Esophagus squamous epithelium (tissue), 5 donors: ENCODE measurements at regions not wholly inside any gene's neighbourhood (a gene's known extent, or its start where the extent isn't known, plus 50 kb on each side); places are given as distances from the start of the nearest gene placed in this dataset.

Source experiments
- DNase-seq: peaks from one replicate; lab custom pipeline; 2025; lab: John Stamatoyannopoulos, UW
- H3K27ac ChIP-seq, 4 donors: fragments of 200-600 bp; sonication (generic); one replicate each; pipeline ENCODE4 v1.5.1; 2016 to 2019; ENCODE audit warnings: mild to moderate bottlenecking in 1 of 4
- H3K27me3 ChIP-seq, 4 donors: fragments of 200-600 bp; sonication (generic); 1 replicate in 3 of 4; 2 replicates in 1 of 4; pipeline versions ENCODE4 v1.5.1 to v1.6.0; 2017 to 2021; ENCODE audit warnings: antibody characterized with exemption in 1 of 4
- H3K36me3 ChIP-seq, 3 donors: fragments of 200-600 bp; sonication (generic); one replicate each; pipeline ENCODE4 v1.5.1; 2016 to 2019
- H3K4me1 ChIP-seq, 3 donors: fragments of 200-600 bp; sonication (generic); one replicate each; pipeline ENCODE4 v1.5.1; 2017 to 2019
- H3K4me3 ChIP-seq, 4 donors: fragments of 200-600 bp; sonication (generic); 1 replicate in 3 of 4; 2 replicates in 1 of 4; pipeline ENCODE4 v1.5.1; 2016 to 2019; ENCODE audit warnings: mild to moderate bottlenecking in 2 of 4, moderate library complexity in 1 of 4
- H3K9me3 ChIP-seq, 3 donors: fragments of 200-600 bp; sonication (generic); one replicate each; pipeline ENCODE4 v1.5.1; 2016 to 2019
- POLR2A ChIP-seq, 4 donors: fragments of 450-650 bp; IDR thresholded peaks; one replicate each; pipeline ENCODE4 v1.6.1; 2017; ENCODE audit warnings: antibody characterized with exemption in 4 of 4, mild to moderate bottlenecking in 4 of 4, moderate library complexity in 3 of 4
- WGBS, 2 donors: methylation state at CpG; one replicate each; pipeline ENCODE4 v1.1.5; 2018; 5-methylcytosine and 5-hydroxymethylcytosine counted together
- intact Hi-C: fragments of 100-400 bp; cut with DNase I; formaldehyde crosslinking; loops from one replicate; pipeline ENCODE4 v1.15.0; 2022
- TF ChIP-seq, protein P1 (sequence below), 6 experiments: fragments of 450-650 bp in 4 of 6; fragments of 200-600 bp in 2 of 6; sonication (generic) in 2 of 6; IDR thresholded peaks; one replicate each; pipeline ENCODE4 v1.5.1; 2016 to 2019; ENCODE audit warnings: antibody characterized with exemption in 6 of 6, mild to moderate bottlenecking in 4 of 6, moderate library complexity in 4 of 6
- donor health status: DM: yes; HTN: yes; CAD: no.

DNA sequence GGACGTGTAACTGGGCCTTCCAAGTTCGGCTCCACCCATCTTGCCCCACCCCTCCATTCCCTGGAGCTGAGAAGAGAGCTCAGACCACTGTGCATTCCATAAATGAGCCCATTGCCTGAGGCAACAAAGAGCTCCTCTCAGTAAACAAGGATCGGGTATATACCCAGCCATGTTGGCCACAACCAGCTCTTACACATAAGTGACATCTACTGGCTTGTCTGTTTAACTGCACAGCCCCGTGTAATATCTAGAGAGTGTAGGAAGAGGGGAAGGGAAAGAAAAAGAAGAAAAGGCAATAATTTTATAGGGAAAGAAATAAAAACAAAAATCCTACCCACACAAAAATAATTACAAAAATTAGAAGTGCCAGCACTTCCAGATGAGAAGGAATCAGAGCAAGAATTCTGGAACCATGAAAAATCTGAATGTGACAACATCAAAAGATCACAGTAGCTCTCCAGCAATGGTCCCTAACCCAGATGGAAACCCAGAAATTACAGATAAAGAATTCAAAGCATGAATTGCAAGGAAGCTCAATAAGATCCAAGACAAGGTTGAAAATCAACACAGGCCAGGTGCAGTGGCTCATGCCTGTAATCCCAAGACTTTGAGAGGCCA is 308.1 kb downstream of the RPAP3 start:
- intact Hi-C loops: loop anchor here (10.0 kb wide), 1 partner anchor 363 kb away; no protein-coding TSS in a partner anchor

DNA sequence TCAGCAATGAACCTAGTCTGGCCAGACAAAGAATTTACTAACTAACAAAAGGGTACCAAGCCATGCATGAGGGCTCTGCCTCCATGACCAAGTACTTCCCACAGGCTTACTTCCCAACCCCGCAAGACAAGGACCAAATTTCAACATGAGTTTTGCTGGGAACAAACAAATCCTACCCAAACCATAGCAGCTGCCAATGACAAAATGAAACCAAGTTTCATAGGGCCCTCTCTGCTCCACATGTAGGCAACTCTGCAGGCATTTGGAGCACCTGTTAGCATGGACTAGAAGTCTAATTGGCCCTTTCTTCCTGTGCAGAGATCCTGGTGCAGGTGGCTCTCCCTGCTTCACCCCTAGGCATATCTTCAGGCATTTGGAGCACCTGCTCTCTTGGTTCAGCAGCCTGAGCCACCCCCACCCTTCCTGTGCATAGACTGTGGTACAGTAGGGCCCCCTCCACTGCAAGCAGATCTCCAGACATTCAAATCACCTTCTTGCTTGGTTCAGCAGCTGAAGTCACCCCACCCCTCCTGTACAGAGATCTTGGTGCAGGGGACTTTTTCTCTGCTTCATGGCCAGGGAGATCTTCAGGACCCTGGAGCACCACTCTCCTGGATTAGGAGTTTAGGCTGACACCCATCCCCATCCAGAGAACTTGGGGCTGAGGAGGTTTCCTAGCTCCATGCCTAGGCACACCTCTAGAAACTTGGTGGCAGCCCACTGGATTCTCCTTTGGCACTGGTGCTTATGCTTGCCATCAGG is 308.7 kb downstream of the RPAP3 start:
- 67 to 100% methylated on average over 1 of the region's 1 CpG for WGBS, 2 donors
- intact Hi-C loops: loop anchor here (10.0 kb wide), 1 partner anchor 362 kb away; no protein-coding TSS in a partner anchor
- Histone ChIP-seq H3K27me3 (no peaks in the 10 kb centered on the region), H3K27ac (no peak overlapping the region), H3K4me1 (peaks cover 0 to 14% (median 9%) of the 10 kb centered on the region in 3 donors), H3K36me3 (no peaks in the 10 kb centered on the region), H3K9me3 (peaks cover 0 to 7% (median 0%) of the 10 kb centered on the region in 3 donors), H3K4me3 (no peak overlapping the region)
- DNase-seq: no peak
- TF ChIP-seq, protein P1, sequence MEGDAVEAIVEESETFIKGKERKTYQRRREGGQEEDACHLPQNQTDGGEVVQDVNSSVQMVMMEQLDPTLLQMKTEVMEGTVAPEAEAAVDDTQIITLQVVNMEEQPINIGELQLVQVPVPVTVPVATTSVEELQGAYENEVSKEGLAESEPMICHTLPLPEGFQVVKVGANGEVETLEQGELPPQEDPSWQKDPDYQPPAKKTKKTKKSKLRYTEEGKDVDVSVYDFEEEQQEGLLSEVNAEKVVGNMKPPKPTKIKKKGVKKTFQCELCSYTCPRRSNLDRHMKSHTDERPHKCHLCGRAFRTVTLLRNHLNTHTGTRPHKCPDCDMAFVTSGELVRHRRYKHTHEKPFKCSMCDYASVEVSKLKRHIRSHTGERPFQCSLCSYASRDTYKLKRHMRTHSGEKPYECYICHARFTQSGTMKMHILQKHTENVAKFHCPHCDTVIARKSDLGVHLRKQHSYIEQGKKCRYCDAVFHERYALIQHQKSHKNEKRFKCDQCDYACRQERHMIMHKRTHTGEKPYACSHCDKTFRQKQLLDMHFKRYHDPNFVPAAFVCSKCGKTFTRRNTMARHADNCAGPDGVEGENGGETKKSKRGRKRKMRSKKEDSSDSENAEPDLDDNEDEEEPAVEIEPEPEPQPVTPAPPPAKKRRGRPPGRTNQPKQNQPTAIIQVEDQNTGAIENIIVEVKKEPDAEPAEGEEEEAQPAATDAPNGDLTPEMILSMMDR (IDR thresholded peaks at IDR 0.05): no peak
- TF ChIP-seq POLR2A (IDR thresholded peaks at IDR 0.05): no peak

More for the DNA sequence above, 308.1 kb downstream of the RPAP3 start:
- H3K27ac ChIP-seq: no peak overlapping the region
- H3K4me3 ChIP-seq: no peak overlapping the region
- no peak for DNase-seq
- H3K36me3 ChIP-seq: no peaks in the 10 kb centered on the region
- H3K4me1 ChIP-seq: peaks cover 0 to 7% (median 7%) of the 10 kb centered on the region in 3 donors
- H3K27me3 ChIP-seq: no peaks in the 10 kb centered on the region
- 48 to 60% methylated on average over 4 of the region's 4 CpGs for WGBS, 2 donors
- H3K9me3 ChIP-seq: peaks cover 0 to 7% (median 0%) of the 10 kb centered on the region in 3 donors
- TF ChIP-seq POLR2A (IDR thresholded peaks at IDR 0.05): no peak
- TF ChIP-seq, protein P1 (IDR thresholded peaks at IDR 0.05): peak; percentile 23 to 72 (median 41)

DNA sequence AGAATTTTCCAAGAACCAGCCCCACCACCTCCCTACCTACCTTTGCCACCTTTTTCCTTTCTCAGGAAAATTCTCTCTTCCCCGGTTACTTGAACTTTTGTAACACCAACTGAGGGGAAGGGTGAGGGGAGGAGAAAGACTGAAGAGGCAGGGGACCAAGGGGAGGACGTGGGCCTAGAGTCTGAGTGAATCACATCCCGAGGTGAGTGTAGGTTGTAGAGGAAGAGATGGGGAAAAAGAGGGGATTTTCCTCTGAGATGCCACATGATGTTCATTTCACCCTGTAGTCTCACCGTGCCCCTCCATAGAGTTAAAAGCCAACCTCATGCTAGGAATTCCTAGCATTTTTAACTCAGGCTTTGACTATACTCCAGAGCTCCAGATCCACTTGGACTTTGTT is 311.8 kb downstream of the RPAP3 start:
- H3K9me3 ChIP-seq: peaks cover 0 to 7% (median 0%) of the 10 kb centered on the region in 3 donors
- intact Hi-C loops: loop anchor here (10.0 kb wide), 1 partner anchor 359 kb away; no protein-coding TSS in a partner anchor
- H3K4me1 ChIP-seq: peaks cover 0 to 16% (median 9%) of the 10 kb centered on the region in 3 donors
- no peak for TF ChIP-seq POLR2A (IDR thresholded peaks at IDR 0.05)
- TF ChIP-seq, protein P1 (IDR thresholded peaks at IDR 0.05): no peak
- H3K27me3 ChIP-seq: no peaks in the 10 kb centered on the region
- no peak for DNase-seq
- H3K36me3 ChIP-seq: no peaks in the 10 kb centered on the region
- no peak overlapping the region for H3K4me3 ChIP-seq
- H3K27ac ChIP-seq: no peak overlapping the region
- WGBS, 2 donors: 50 to 75% methylated on average over 4 of the region's 4 CpGs

DNA sequence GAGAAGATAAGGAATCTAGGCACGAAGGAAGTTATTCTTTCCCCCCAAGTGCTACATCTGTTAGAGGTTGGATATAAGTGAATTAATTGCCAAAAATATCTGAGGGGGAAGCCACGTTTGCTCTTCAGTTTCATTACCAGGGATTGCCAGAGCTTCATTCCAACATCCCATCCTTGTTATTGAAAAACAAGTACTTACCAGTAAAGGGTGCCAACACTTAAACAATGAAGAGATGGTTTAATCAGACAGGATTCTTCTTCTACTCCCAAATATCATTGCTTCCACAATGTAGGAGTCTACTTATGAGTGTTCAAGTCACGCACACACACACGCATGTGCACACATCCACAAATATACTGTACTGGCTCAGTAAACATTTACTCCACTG is 312.4 kb downstream of the RPAP3 start:
- Histone ChIP-seq H3K27me3 (no peaks in the 10 kb centered on the region), H3K4me3 (peak overlapping the region in 1 of 4 donors; percentile 6), H3K4me1 (peaks cover 0 to 16% (median 9%) of the 10 kb centered on the region in 3 donors), H3K9me3 (peaks cover 0 to 7% (median 0%) of the 10 kb centered on the region in 3 donors), H3K27ac (peak overlapping the region in 1 of 4 donors; percentile 1), H3K36me3 (no peaks in the 10 kb centered on the region)
- 43 to 44% methylated on average over 4 of the region's 4 CpGs for WGBS, 2 donors
- TF ChIP-seq POLR2A (IDR thresholded peaks at IDR 0.05): no peak
- TF ChIP-seq, protein P1 (IDR thresholded peaks at IDR 0.05): no peak
- no peak for DNase-seq
- intact Hi-C loops: loop anchor here (10.0 kb wide), 1 partner anchor 359 kb away; no protein-coding TSS in a partner anchor

DNA sequence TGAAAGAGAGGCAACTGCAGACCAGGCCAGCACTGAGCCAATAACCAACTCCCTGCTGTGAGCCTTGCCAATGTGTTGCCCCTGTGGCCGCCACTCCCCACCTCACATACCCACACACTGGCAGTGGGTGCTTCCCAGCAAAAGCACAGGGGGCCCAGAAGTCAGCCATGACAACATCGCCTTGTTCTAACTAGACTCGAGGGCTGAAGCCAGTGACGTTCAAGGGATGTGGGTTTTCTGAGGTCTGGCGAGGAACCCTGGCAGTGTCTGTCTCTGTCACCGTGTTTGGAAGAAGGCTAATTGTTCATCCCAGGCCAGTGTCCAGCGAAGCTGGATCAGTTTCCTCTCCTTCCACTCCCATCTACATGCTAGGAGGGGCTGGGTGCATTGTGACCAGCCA is 311.8 kb upstream of the AMIGO2 start:
- peaks cover 0 to 16% (median 9%) of the 10 kb centered on the region in 3 donors for H3K4me1 ChIP-seq
- no peak overlapping the region for H3K27ac ChIP-seq
- H3K27me3 ChIP-seq: no peaks in the 10 kb centered on the region
- DNase-seq: no peak
- intact Hi-C loops: loop anchor here (10.0 kb wide), 1 partner anchor 357 kb away; no protein-coding TSS in a partner anchor
- no peaks in the 10 kb centered on the region for H3K36me3 ChIP-seq
- 76 to 86% methylated on average over 2 of the region's 7 CpGs for WGBS, 2 donors
- TF ChIP-seq, protein P1 (IDR thresholded peaks at IDR 0.05): no peak
- TF ChIP-seq POLR2A (IDR thresholded peaks at IDR 0.05): no peak
- H3K9me3 ChIP-seq: no peaks in the 10 kb centered on the region
- no peak overlapping the region for H3K4me3 ChIP-seq
